ENCODE measurements at regions not wholly inside any gene's neighbourhood (a gene's known extent, or its start where the extent isn't known, plus 50 kb on each side); places are given as distances from the start of the nearest gene placed in this dataset.

DNA sequence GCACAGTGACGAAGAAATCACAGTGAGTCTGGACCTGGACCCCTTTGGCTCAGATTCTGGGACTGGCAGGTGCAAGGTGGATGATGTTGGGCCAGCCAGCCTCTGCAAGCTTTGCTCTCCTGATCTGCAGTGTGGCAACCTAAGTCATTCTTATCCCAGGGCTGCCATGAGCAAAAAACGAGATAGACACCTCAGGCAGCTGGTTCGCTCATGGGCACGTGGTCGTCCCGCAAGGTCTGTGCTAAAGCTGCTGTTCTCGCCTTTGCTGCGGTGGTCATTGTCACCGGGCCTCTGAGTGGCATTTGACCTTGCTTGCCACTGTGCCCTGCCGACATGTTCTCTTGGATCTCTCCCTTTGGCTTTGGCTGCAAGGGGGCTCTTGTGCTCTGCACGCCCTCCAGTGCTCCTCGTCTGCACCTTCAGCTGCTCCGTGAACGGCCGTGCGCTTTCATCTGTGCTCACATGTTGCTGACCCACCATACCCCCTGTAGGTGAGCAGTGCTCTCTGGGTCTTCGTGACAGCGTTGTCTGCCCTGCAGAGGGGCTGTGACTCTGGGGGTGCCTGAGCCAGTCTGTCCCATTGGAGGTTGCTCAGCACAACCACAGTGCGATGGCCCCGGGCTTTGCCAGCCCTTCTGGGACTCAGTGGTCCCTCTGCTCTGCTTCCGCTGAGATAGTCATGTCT is 317.0 kb downstream of the GLRX3 start:
- 59% methylated on average over 10 of the region's 21 CpGs for WGBS (ENCODE audit: insufficient coverage, low coverage, low lambda C conversion rate, missing lambda C conversion rate)
- Histone ChIP-seq H3K27me3 (no peaks in the 10 kb centered on the region), H3K36me3 (no peaks in the 10 kb centered on the region), H3K4me1 (no peaks in the 10 kb centered on the region), H3K27ac (no peak overlapping the region), H3K9me3 (no peaks in the 10 kb centered on the region), H3K4me3 (no peak overlapping the region)
- TF ChIP-seq POLR2A (IDR thresholded peaks at IDR 0.05), result no peak
- TF ChIP-seq, protein P1, sequence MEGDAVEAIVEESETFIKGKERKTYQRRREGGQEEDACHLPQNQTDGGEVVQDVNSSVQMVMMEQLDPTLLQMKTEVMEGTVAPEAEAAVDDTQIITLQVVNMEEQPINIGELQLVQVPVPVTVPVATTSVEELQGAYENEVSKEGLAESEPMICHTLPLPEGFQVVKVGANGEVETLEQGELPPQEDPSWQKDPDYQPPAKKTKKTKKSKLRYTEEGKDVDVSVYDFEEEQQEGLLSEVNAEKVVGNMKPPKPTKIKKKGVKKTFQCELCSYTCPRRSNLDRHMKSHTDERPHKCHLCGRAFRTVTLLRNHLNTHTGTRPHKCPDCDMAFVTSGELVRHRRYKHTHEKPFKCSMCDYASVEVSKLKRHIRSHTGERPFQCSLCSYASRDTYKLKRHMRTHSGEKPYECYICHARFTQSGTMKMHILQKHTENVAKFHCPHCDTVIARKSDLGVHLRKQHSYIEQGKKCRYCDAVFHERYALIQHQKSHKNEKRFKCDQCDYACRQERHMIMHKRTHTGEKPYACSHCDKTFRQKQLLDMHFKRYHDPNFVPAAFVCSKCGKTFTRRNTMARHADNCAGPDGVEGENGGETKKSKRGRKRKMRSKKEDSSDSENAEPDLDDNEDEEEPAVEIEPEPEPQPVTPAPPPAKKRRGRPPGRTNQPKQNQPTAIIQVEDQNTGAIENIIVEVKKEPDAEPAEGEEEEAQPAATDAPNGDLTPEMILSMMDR (IDR thresholded peaks at IDR 0.05), result no peak
- DNase-seq (peak in 1 of 3 donors; percentile 23), ATAC-seq (no peak)
- intact Hi-C loops (cut with DNase I), result no loop called here

DNA sequence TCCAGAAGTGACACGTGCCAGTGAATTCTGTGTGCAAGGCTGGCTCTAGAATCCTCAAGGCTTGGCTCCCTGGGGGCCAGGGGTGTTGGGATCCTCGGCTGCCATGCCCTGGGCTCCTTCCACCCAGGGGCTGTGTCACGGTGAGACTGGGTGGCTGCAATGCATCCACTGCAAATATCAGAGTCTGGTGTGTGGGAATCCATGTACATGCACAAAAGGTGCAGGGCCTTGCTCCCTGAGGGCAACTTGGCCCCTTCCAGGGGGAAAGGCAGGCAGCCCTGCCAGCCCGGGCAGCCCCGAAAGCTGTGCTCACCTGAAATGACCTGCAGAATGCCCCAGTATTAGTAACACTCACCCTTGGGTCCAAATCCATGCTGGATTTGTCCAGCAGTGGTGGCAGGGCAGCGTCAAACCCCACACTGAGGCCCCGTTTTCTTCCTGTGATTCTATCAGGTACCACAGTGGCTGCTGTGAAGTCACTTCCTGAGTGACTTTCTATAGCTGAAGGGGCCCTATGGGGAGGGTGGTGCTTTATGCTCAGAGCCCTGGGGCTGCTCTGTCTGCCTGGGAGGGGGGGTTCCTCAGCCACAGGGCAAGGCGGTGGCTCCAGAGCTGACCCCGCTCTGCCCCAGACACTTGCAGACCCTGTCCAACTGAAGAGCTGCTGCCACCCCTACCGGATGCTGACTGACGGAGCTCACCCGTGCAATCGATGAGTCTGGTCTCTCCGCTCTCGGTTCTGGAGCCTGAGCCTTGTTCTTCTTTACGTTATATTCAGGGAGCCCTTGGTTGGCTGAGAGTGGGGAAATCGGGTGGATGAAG is 317.7 kb downstream of the GLRX3 start:
- Histone ChIP-seq H3K27me3 (no peaks in the 10 kb centered on the region), H3K4me1 (no peaks in the 10 kb centered on the region), H3K36me3 (no peaks in the 10 kb centered on the region), H3K4me3 (no peak overlapping the region), H3K9me3 (no peaks in the 10 kb centered on the region), H3K27ac (no peak overlapping the region)
- ATAC-seq (no peak), DNase-seq (peak in 1 of 3 donors; percentile 37)
- 49% methylated on average over 6 of the region's 17 CpGs for WGBS (ENCODE audit: insufficient coverage, low coverage, low lambda C conversion rate, missing lambda C conversion rate)
- TF ChIP-seq, protein P1 (IDR thresholded peaks at IDR 0.05), result no peak
- TF ChIP-seq POLR2A (IDR thresholded peaks at IDR 0.05), result no peak
- intact Hi-C loops (cut with DNase I), result no loop called here

- Histone ChIP-seq H3K9me3 (no peaks in the 10 kb centered on the region), H3K4me1 (no peaks in the 10 kb centered on the region), H3K4me3 (no peak overlapping the region), H3K27me3 (no peaks in the 10 kb centered on the region), H3K36me3 (no peaks in the 10 kb centered on the region), H3K27ac (no peak overlapping the region)
- DNase-seq (peak in 1 of 3 donors; percentile 23), ATAC-seq (no peak)
- intact Hi-C loops (cut with DNase I), result no loop called here
- TF ChIP-seq POLR2A (IDR thresholded peaks at IDR 0.05), result no peak
- TF ChIP-seq, protein P1 (IDR thresholded peaks at IDR 0.05), result no peak
- 60% methylated on average over 1 of the region's 7 CpGs for WGBS (ENCODE audit: insufficient coverage, low coverage, low lambda C conversion rate, missing lambda C conversion rate)
Observed at GRCh38 chr10:130454543-130455000, 318.4 kb downstream of the GLRX3 start.

GRCh38 chr10:130455111-130455695 is 319.0 kb downstream of the GLRX3 start:
- Histone ChIP-seq H3K27me3 (no peaks in the 10 kb centered on the region), H3K27ac (no peak overlapping the region), H3K36me3 (no peaks in the 10 kb centered on the region), H3K4me3 (no peak overlapping the region), H3K4me1 (no peaks in the 10 kb centered on the region), H3K9me3 (no peaks in the 10 kb centered on the region)
- peak in 1 of 3 donors; percentile 25 for DNase-seq
- TF ChIP-seq, protein P1 (IDR thresholded peaks at IDR 0.05), result no peak
- no peak for TF ChIP-seq POLR2A (IDR thresholded peaks at IDR 0.05)
- intact Hi-C loops (cut with DNase I), result no loop called here
- WGBS (ENCODE audit: insufficient coverage, low coverage, low lambda C conversion rate, missing lambda C conversion rate), result 72% methylated on average over 3 of the region's 9 CpGs
- ATAC-seq, result no peak

Measured in right lobe of liver (tissue), 6 donors.